ENCODE measurements at regions not wholly inside any gene's neighbourhood (a gene's known extent, or its start where the extent isn't known, plus 50 kb on each side); places are given as distances from the start of the nearest gene placed in this dataset.

DNA sequence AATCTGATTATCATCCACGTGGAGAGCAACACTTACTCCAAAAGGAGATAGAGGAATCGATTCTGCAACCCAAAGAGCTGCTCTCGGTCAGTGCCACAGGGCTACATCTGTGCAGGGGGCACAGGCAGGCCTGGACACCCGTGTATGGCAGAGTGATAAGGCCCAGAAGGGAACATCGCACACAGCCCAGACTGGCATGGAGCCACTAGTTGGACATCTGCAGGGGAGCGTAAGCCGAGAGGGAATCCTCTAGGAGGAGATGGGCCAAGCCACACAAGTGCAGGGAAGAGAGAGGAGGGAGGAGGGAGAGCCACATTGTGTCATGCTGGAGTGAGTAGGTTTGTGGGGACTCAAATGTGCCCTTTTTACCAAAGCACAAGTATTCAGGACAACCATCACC, 50.4 kb upstream of the ENTPD6 start:
- TF ChIP-seq, protein P1, sequence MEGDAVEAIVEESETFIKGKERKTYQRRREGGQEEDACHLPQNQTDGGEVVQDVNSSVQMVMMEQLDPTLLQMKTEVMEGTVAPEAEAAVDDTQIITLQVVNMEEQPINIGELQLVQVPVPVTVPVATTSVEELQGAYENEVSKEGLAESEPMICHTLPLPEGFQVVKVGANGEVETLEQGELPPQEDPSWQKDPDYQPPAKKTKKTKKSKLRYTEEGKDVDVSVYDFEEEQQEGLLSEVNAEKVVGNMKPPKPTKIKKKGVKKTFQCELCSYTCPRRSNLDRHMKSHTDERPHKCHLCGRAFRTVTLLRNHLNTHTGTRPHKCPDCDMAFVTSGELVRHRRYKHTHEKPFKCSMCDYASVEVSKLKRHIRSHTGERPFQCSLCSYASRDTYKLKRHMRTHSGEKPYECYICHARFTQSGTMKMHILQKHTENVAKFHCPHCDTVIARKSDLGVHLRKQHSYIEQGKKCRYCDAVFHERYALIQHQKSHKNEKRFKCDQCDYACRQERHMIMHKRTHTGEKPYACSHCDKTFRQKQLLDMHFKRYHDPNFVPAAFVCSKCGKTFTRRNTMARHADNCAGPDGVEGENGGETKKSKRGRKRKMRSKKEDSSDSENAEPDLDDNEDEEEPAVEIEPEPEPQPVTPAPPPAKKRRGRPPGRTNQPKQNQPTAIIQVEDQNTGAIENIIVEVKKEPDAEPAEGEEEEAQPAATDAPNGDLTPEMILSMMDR (IDR thresholded peaks at IDR 0.05) = no peak
- no peak for ATAC-seq (ENCODE audit: low FRiP score)
- DNase-seq (ENCODE audit: low spot score) = no peak
